B cell (primary cell): ENCODE measurements at regions not wholly inside any gene's neighbourhood (a gene's known extent, or its start where the extent isn't known, plus 50 kb on each side); places are given as distances from the start of the nearest gene placed in this dataset.
"Not testable (repeated sequence)": the region's sequence is repeated elsewhere in the genome, so short reads cannot be mapped to it uniquely, and the experiment has no call there.

Experiments used
- EZH2 ChIP-seq: IDR thresholded peaks from 2 replicates; pipeline ENCODE4 v1.6.1; 2012; ENCODE audit warnings: borderline replicate concordance, low read depth, mild to moderate bottlenecking, moderate library complexity, low read length; ENCODE audit not compliant: insufficient read depth, poor library complexity, severe bottlenecking
- TF ChIP-seq, protein P1 (sequence below): fragments of 200-600 bp; IDR thresholded peaks from one replicate; pipeline ENCODE4 v1.8.0; 2022; ENCODE audit warnings: antibody characterized with exemption, mild to moderate bottlenecking

DNA sequence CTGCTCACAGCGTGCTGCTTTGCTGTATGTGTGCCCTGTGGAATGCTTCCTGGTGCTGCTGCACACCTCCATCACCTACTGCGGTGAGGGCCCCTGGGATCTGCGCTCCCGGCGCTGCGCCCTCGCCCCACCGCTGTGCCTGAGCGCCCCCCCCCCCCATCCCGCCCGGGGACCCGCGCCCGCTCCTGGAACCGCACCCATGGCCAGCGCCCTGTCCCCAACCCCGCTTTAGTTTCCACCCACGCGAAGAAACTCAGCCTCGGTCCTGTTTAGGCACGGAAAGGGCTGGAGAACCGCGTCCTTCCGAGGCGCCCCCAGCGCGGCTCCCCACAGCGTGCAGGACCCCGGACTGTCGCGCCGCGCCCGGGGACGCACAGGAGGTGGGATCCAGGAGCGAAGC is 265.5 kb downstream of the POTEB3 start:
- TF ChIP-seq EZH2: not testable (repeated sequence)
- TF ChIP-seq, protein P1, sequence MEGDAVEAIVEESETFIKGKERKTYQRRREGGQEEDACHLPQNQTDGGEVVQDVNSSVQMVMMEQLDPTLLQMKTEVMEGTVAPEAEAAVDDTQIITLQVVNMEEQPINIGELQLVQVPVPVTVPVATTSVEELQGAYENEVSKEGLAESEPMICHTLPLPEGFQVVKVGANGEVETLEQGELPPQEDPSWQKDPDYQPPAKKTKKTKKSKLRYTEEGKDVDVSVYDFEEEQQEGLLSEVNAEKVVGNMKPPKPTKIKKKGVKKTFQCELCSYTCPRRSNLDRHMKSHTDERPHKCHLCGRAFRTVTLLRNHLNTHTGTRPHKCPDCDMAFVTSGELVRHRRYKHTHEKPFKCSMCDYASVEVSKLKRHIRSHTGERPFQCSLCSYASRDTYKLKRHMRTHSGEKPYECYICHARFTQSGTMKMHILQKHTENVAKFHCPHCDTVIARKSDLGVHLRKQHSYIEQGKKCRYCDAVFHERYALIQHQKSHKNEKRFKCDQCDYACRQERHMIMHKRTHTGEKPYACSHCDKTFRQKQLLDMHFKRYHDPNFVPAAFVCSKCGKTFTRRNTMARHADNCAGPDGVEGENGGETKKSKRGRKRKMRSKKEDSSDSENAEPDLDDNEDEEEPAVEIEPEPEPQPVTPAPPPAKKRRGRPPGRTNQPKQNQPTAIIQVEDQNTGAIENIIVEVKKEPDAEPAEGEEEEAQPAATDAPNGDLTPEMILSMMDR: not testable (repeated sequence)
